ENCODE measurements at regions not wholly inside any gene's neighbourhood (a gene's known extent, or its start where the extent isn't known, plus 50 kb on each side); places are given as distances from the start of the nearest gene placed in this dataset.
"Not testable (repeated sequence)": the region's sequence is repeated elsewhere in the genome, so short reads cannot be mapped to it uniquely, and the experiment has no call there.

DNA sequence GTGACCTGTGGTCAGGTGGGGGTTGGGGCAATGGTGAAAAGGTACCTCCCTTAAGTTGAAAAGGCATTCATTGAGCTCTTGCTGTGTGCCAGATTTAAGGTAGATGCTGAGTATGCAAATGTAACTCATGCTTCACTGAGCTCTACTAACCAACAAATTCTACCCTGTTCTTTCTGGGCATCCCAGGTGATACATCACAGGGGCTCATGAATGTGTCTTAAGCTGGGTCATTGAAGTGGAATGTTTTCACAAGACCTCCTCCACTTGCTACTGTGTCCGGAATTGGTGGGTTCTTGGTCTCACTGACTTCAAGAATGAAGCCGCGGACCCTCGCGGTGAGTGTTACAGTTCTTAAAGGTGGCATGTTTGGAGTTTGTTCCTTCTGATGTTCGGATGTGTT is 362.8 kb upstream of the ZNF462 start:
- H3K4me3 ChIP-seq: no peak overlapping the region
- no peaks in the 10 kb centered on the region for H4K20me1 ChIP-seq (ENCODE audit: insufficient read depth, poor library complexity, severe bottlenecking)
- no peak overlapping the region for H2AFZ ChIP-seq
- H3K36me3 ChIP-seq (replicated peaks; ENCODE audit: insufficient read depth, low read depth): no peaks in the 10 kb centered on the region
- no peaks in the 10 kb centered on the region for H3K9me2 ChIP-seq (replicated peaks; ENCODE audit: insufficient read depth)
- H3K79me2 ChIP-seq: no peaks in the 10 kb centered on the region
- TF ChIP-seq EZH2 (IDR thresholded peaks at IDR 0.05; ENCODE audit: borderline replicate concordance) (no peak), EZH2phosphoT487 (IDR thresholded peaks at IDR 0.05; ENCODE audit: low read depth, severe bottlenecking, unreplicated experiment) (no peak)
- TF ChIP-seq, protein P1, sequence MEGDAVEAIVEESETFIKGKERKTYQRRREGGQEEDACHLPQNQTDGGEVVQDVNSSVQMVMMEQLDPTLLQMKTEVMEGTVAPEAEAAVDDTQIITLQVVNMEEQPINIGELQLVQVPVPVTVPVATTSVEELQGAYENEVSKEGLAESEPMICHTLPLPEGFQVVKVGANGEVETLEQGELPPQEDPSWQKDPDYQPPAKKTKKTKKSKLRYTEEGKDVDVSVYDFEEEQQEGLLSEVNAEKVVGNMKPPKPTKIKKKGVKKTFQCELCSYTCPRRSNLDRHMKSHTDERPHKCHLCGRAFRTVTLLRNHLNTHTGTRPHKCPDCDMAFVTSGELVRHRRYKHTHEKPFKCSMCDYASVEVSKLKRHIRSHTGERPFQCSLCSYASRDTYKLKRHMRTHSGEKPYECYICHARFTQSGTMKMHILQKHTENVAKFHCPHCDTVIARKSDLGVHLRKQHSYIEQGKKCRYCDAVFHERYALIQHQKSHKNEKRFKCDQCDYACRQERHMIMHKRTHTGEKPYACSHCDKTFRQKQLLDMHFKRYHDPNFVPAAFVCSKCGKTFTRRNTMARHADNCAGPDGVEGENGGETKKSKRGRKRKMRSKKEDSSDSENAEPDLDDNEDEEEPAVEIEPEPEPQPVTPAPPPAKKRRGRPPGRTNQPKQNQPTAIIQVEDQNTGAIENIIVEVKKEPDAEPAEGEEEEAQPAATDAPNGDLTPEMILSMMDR (IDR thresholded peaks at IDR 0.05; ENCODE audit: poor library complexity): no peak
- no peak for DNase-seq (ENCODE audit: low spot score)
- no peaks in the 10 kb centered on the region for H3K9me3 ChIP-seq (ENCODE audit: low read depth)
- no peak overlapping the region for H3K4me2 ChIP-seq
- no peaks in the 10 kb centered on the region for H3K4me1 ChIP-seq (ENCODE audit: insufficient read depth)
- H3K27me3 ChIP-seq: no peaks in the 10 kb centered on the region
- H3K27ac ChIP-seq: no peak overlapping the region
- WGBS (ENCODE audit: low lambda C conversion rate, missing lambda C conversion rate): over 99% methylated on average over 6 of the region's 6 CpGs

DNA sequence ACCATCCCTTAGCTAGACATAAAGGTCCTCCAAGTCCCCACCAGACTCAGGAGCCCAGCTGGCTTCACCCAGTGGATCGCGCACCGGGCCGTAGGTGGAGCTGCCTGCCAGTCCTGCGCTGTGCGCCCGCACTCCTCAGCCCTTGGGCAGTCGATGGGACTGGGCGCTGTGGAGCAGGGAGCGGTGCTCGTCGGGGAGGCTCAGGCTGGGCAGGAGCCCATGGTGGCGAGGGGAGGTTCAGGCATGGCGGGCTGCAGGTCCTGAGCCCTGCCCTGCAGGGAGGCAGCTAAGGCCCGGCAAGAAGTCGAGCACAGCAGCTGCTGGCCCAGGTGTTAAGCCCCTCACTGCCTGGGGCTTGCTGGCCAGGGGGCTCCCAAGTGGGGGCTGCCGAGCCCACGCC is 361.8 kb upstream of the ZNF462 start:
- H3K79me2 ChIP-seq; H3K4me3 ChIP-seq; H3K27ac ChIP-seq; H3K9me2 ChIP-seq (replicated peaks; ENCODE audit: insufficient read depth); H3K9me3 ChIP-seq (ENCODE audit: low read depth); H3K4me1 ChIP-seq (ENCODE audit: insufficient read depth); H3K4me2 ChIP-seq; H3K27me3 ChIP-seq; H3K36me3 ChIP-seq (replicated peaks; ENCODE audit: insufficient read depth, low read depth); H4K20me1 ChIP-seq (ENCODE audit: insufficient read depth, poor library complexity, severe bottlenecking); DNase-seq (ENCODE audit: low spot score); H2AFZ ChIP-seq: not testable (repeated sequence)
- WGBS (ENCODE audit: low lambda C conversion rate, missing lambda C conversion rate): 98% methylated on average over 18 of the region's 18 CpGs

DNA sequence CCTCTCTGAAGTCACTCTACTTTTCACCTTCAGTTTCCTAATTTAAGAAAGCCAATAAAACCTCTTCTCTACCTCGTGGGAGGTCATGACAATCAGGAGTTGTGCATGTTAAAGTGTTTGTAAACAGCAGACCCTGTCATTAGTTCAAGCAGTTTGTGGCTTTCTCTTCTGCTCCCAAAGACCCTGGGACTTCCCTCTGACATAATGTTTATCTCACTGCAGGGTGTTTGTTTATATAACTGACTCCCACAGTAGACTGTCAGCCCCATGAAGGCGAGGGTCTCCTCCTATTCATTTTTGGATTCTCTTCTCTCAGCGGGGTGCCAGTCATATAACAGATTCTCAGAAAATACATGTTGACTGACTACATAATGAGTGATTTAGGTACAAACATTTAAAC is 360.0 kb upstream of the ZNF462 start:
- no peak overlapping the region for H3K4me2 ChIP-seq
- H3K79me2 ChIP-seq: no peaks in the 10 kb centered on the region
- H3K4me3 ChIP-seq: no peak overlapping the region
- H3K27me3 ChIP-seq: no peaks in the 10 kb centered on the region
- WGBS (ENCODE audit: low lambda C conversion rate, missing lambda C conversion rate): 44% methylated on average over 3 of the region's 3 CpGs
- TF ChIP-seq EZH2 (IDR thresholded peaks at IDR 0.05; ENCODE audit: borderline replicate concordance) (no peak), EZH2phosphoT487 (IDR thresholded peaks at IDR 0.05; ENCODE audit: low read depth, severe bottlenecking, unreplicated experiment) (no peak)
- TF ChIP-seq, protein P1 (IDR thresholded peaks at IDR 0.05; ENCODE audit: poor library complexity): no peak
- no peak for DNase-seq (ENCODE audit: low spot score)
- no peaks in the 10 kb centered on the region for H3K9me2 ChIP-seq (replicated peaks; ENCODE audit: insufficient read depth)
- H4K20me1 ChIP-seq (ENCODE audit: insufficient read depth, poor library complexity, severe bottlenecking): no peaks in the 10 kb centered on the region
- H3K9me3 ChIP-seq (ENCODE audit: low read depth): no peaks in the 10 kb centered on the region
- H3K36me3 ChIP-seq (replicated peaks; ENCODE audit: insufficient read depth, low read depth): no peaks in the 10 kb centered on the region
- no peak overlapping the region for H2AFZ ChIP-seq
- H3K4me1 ChIP-seq (ENCODE audit: insufficient read depth): no peaks in the 10 kb centered on the region
- no peak overlapping the region for H3K27ac ChIP-seq

DNA sequence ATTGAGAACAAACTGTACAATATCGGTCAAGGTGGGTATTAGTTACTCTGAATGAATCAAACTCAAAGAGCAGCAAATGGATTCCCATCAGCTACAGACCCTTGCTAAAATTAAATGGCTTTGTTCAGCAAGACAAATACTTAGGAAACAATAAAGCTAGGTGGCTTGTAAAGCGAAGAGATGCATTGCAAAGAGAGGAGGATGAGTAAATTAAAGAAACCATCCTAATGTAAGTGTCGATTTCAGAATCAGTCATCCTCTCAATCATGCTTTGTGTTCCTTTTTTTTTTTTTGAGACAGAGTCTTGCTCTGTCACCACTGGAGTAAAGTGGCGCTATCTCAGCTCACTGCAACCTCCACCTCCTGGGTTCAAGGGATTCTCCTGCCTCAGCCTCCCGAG is 359.2 kb upstream of the ZNF462 start:
- Histone ChIP-seq H3K9me2 (replicated peaks; ENCODE audit: insufficient read depth) (no peaks in the 10 kb centered on the region), H3K79me2 (no peaks in the 10 kb centered on the region)
- TF ChIP-seq EZH2phosphoT487 (IDR thresholded peaks at IDR 0.05; ENCODE audit: low read depth, severe bottlenecking, unreplicated experiment) (no peak), EZH2 (IDR thresholded peaks at IDR 0.05; ENCODE audit: borderline replicate concordance) (no peak)

More for the DNA sequence above, 359.2 kb upstream of the ZNF462 start:
- no peak overlapping the region for H2AFZ ChIP-seq
- no peak overlapping the region for H3K4me3 ChIP-seq
- no peak overlapping the region for H3K4me2 ChIP-seq
- H3K9me3 ChIP-seq (ENCODE audit: low read depth): no peaks in the 10 kb centered on the region
- H3K27ac ChIP-seq: no peak overlapping the region
- H3K4me1 ChIP-seq (ENCODE audit: insufficient read depth): no peaks in the 10 kb centered on the region
- DNase-seq (ENCODE audit: low spot score): no peak
- no peaks in the 10 kb centered on the region for H3K36me3 ChIP-seq (replicated peaks; ENCODE audit: insufficient read depth, low read depth)
- no peaks in the 10 kb centered on the region for H3K27me3 ChIP-seq
- no peaks in the 10 kb centered on the region for H4K20me1 ChIP-seq (ENCODE audit: insufficient read depth, poor library complexity, severe bottlenecking)
- 97% methylated on average over 4 of the region's 5 CpGs for WGBS (ENCODE audit: low lambda C conversion rate, missing lambda C conversion rate)

All from hepatocyte (in vitro differentiated cells).